HG02840 (cell line): ENCODE measurements at regions not wholly inside any gene's neighbourhood (a gene's known extent, or its start where the extent isn't known, plus 50 kb on each side); places are given as distances from the start of the nearest gene placed in this dataset.

Experiments used
- ATAC-seq: cut with Tn5 transposase; IDR thresholded peaks from one replicate; pipeline ENCODE4 v1.9.1; 2021; ENCODE audit warnings: mild to moderate bottlenecking, moderate library complexity, moderate number of reproducible peaks; ENCODE audit not compliant: unreplicated experiment, low FRiP score

GRCh38 chr13:22262001-22262885 lies 591.4 kb downstream of the FGF9 start:
- ATAC-seq = no peak

GRCh38 chr13:22263185-22263584 lies 592.3 kb downstream of the FGF9 start:
- ATAC-seq = no peak

DNA sequence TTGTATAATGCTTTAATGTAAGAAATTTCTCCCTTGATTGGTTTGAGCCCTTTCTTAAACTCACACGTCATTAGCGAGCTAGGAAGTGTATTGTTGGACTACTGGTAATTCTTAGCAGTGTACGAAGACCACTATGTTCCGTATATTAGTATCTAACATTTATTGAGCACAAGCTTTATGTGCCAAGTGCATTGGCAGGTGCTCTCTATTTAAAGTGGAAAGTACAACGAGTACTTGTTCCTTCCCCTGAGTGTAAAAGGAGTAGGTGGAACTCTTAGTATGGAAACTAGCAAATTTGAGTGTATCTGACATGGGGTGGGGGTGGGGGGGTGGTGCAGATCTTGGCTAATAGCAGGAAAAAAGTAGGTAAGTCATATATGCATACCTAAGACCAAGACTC lies 594.7 kb downstream of the FGF9 start:
- ATAC-seq = no peak

GRCh38 chr13:22270881-22271280 lies 600.0 kb downstream of the FGF9 start:
- ATAC-seq = no peak

DNA sequence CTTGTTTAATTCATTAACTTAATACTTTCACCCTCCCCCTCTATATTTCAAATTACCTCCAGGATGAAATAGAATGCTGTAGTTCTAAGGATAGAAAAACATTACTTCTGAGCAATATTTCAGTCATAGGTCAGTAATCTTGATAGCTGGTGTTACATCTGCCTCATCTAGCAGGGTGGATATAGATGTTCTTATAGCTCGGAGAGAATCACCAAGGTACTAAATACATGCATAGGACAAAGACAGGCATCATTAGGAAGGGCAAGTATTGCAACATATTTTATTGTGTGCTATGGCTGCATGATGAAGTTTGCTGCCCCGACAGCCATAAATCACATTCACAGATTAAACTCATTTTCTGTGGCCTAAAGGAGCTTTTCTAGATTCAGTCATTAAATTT lies 601.0 kb downstream of the FGF9 start:
- no peak for ATAC-seq

GRCh38 chr13:22275393-22275792 lies 604.5 kb downstream of the FGF9 start:
- no peak for ATAC-seq

DNA sequence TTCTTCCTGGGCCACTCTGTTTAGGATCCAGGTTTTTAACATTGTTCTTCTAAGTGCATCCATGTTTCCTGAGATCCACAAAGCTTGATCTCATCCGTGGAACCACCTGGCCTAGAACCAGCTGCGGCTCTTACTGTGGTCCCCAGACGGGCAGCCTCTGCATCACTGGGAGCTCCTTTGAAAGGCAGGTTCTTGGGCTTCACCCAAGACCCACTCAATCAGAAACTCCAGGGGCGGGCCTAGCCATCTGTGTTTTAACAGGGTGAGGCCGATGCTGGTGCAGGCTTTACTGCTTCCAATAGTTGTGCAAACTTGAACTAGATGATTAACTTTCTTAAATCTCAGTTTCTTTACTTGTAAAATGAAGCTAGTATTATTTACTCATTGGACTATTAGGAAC lies 605.7 kb downstream of the FGF9 start:
- ATAC-seq = no peak

GRCh38 chr13:22278336-22278929 lies 607.6 kb downstream of the FGF9 start:
- ATAC-seq = no peak

DNA sequence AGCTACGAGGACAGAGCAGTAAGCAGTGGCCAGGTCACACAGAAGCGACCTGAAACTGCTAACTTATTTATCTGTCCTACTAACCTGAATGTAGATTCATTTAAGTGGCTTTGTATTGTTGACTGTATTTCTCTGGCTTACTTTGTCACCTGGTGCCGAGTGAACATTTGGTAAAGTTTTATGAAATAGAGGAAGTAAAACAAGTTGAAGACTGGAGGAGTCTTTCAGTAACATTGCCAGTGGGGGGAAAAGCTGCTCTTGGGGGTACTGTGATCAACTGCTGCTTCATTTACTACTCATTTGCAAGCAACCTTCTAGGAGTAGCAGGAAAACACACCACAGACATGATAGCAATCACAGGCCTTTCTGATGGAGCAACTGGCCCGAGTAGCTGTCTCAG lies 615.0 kb downstream of the FGF9 start:
- no peak for ATAC-seq

DNA sequence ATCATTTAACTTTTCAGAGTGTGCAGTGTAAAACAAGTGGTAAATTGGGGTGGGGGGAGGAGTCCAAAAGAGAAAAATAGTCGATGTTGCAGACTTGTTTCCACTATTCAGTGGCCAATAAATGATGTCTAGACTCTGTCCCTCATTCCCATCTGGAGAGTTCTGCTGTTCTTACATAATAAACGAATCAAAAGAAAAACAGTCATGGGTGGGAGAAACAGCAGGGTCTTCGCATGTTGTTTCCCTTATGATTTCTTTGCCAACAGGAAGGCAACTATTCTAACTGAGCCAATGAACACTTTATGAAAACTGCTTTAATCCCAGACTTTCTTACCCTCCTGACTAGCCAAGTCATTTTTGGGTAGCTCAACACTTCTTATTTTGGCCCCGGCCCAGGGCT lies 615.5 kb downstream of the FGF9 start:
- ATAC-seq = no peak

DNA sequence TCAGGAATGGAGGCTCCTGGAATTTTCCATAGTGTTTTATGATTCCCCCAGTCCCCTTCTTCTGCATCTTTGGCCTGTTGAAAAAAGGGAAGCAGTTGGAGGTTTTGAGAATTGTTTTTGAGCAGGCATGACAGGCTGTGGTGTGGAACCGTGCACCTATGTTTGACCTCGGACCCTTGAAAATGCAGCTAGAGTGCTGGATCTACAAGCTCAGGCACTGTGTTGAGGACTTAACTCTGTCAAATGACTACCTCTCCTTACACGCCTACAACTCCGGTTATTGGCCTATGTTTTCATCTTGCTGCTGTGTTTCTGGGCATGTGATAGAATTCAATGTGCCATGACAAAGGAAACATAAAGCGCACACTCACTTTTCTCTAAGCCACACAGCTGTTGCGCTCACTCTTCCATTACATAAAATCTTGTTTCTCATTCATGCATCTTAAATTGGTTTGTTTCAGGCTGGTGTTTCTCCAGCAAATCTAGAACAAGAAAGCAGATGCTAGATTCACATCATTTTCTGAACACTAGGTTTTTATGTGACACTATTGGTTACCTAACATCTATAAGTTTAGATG lies 616.6 kb downstream of the FGF9 start:
- ATAC-seq = no peak

GRCh38 chr13:22288496-22288895 lies 617.6 kb downstream of the FGF9 start:
- ATAC-seq = no peak

DNA sequence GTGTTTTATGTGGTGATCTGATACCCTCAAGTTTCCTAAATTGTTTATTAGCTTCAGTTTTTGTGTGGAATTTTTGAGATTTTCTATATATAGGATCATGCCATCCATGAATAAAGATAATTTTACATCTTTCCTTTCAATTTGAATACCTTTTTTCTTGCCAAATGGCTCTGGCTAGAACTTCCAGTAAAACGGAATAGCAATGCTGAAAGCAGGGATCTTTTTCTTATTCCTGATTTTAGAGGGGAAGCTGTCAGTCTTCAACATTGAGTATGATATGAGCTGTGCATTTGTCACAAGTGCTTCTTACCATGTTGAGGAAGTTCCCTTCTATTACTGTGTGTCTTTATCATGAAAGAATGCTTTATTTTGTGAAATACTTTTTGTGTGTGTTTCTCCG lies 618.8 kb downstream of the FGF9 start:
- no peak for ATAC-seq

GRCh38 chr13:22298530-22298929 lies 627.7 kb downstream of the FGF9 start:
- no peak for ATAC-seq

- no peak for ATAC-seq
These were observed 641.0 kb downstream of the FGF9 start for GRCh38 chr13:22311734-22312404.

- ATAC-seq = no peak
These were observed 641.5 kb downstream of the FGF9 start for GRCh38 chr13:22312405-22312803.

GRCh38 chr13:22316494-22317025 lies 645.7 kb downstream of the FGF9 start:
- no peak for ATAC-seq

DNA sequence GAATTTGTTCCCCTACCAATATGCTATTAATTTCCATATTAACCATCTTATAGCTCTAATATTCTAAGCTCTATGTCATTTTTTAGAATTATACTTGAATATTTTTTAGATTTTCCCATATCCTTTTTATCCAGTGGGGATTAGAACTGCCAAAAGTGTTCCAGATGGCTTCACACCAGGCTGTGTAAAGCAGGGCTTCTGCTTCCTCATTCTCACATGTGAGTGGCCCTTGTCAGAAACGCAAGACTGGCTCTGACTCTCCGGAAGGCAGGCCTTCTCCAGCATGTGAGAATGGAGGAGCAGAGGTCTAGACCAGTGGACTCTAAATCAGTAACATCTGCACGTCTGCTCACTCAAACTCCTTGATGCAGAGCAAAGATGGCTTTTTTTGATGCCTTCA lies 650.1 kb downstream of the FGF9 start:
- no peak for ATAC-seq

GRCh38 chr13:22325761-22326160 lies 654.9 kb downstream of the FGF9 start:
- ATAC-seq = no peak

DNA sequence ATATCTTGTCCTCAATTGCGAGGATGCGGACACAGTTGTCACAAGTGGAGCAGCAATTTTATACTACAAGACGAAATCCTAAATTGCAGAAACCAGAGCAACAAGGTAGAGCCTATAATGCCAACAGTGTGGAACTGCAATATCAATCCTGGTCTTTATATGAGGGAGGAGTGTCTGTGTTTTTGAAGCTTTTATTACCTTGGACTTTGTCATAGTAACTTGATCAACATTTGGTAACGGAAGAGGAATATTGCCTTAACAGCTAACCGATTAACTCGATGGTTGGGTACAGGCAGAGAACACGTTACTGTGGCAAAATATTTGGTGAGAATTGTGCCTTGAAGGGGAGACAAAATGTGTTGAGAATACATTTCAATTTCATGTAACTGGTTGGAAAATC lies 661.5 kb downstream of the FGF9 start:
- no peak for ATAC-seq

- no peak for ATAC-seq
These were observed 665.6 kb downstream of the FGF9 start for GRCh38 chr13:22336460-22336859.
